ENCODE measurements at regions not wholly inside any gene's neighbourhood (a gene's known extent, or its start where the extent isn't known, plus 50 kb on each side); places are given as distances from the start of the nearest gene placed in this dataset.
"Not testable (repeated sequence)": the region's sequence is repeated elsewhere in the genome, so short reads cannot be mapped to it uniquely, and the experiment has no call there.

GRCh38 chr5:68838157-68838718 lies 255.6 kb upstream of the SLC30A5 start:
- H3K4me3 ChIP-seq (ENCODE audit: low read depth in 1 of 2, low read length in 2 of 2), result no peak overlapping the region
- no peaks in the 10 kb centered on the region for H3K36me3 ChIP-seq (ENCODE audit: control insufficient read depth in 1 of 2, insufficient read depth in 2 of 2, low read length in 2 of 2)
- H3K4me1 ChIP-seq (ENCODE audit: control insufficient read depth in 1 of 2, insufficient read depth in 2 of 2, low read length in 2 of 2), result no peaks in the 10 kb centered on the region
- no peaks in the 10 kb centered on the region for H3K9me3 ChIP-seq (ENCODE audit: control insufficient read depth in 1 of 2, low read length in 2 of 2)
- no peaks in the 10 kb centered on the region for H3K27me3 ChIP-seq (ENCODE audit: low read depth, low read length)
- H3K27ac ChIP-seq (ENCODE audit: low read length), result no peak overlapping the region

GRCh38 chr5:68839019-68839552 lies 254.7 kb upstream of the SLC30A5 start:
- Histone ChIP-seq H3K9me3 (ENCODE audit: control insufficient read depth in 1 of 2, low read length in 2 of 2) (no peaks in the 10 kb centered on the region), H3K27me3 (ENCODE audit: low read depth, low read length) (no peaks in the 10 kb centered on the region), H3K27ac (ENCODE audit: low read length) (no peak overlapping the region)

GRCh38 chr5:68843624-68844364 lies 250.0 kb upstream of the SLC30A5 start:
- Histone ChIP-seq H3K9me3 (ENCODE audit: control insufficient read depth in 1 of 2, low read length in 2 of 2) (no peaks in the 10 kb centered on the region), H3K4me1 (ENCODE audit: control insufficient read depth in 1 of 2, insufficient read depth in 2 of 2, low read length in 2 of 2) (peaks cover 0 to 8% of the 10 kb centered on the region in 2 donors), H3K27ac (ENCODE audit: low read length) (no peak overlapping the region), H3K36me3 (ENCODE audit: control insufficient read depth in 1 of 2, insufficient read depth in 2 of 2, low read length in 2 of 2) (no peaks in the 10 kb centered on the region), H3K4me3 (ENCODE audit: low read depth in 1 of 2, low read length in 2 of 2) (no peak overlapping the region), H3K27me3 (ENCODE audit: low read depth, low read length) (no peaks in the 10 kb centered on the region)

More at GRCh38 chr5:68839019-68839552, 254.7 kb upstream of the SLC30A5 start:
- H3K4me1 ChIP-seq (ENCODE audit: control insufficient read depth in 1 of 2, insufficient read depth in 2 of 2, low read length in 2 of 2), result no peaks in the 10 kb centered on the region
- no peaks in the 10 kb centered on the region for H3K36me3 ChIP-seq (ENCODE audit: control insufficient read depth in 1 of 2, insufficient read depth in 2 of 2, low read length in 2 of 2)
- no peak overlapping the region for H3K4me3 ChIP-seq (ENCODE audit: low read depth in 1 of 2, low read length in 2 of 2)

- H3K4me3 ChIP-seq (ENCODE audit: low read depth in 1 of 2, low read length in 2 of 2), result no peak overlapping the region
- H3K9me3 ChIP-seq (ENCODE audit: control insufficient read depth in 1 of 2, low read length in 2 of 2), result no peaks in the 10 kb centered on the region
- H3K27ac ChIP-seq (ENCODE audit: low read length), result no peak overlapping the region
Measured at GRCh38 chr5:68845131-68845530, 248.7 kb upstream of the SLC30A5 start.

GRCh38 chr5:68846828-68847227 lies 247.0 kb upstream of the SLC30A5 start:
- H3K27ac ChIP-seq (ENCODE audit: low read length), result no peak overlapping the region
- peaks cover 2 to 4% of the 10 kb centered on the region in 2 donors for H3K9me3 ChIP-seq (ENCODE audit: control insufficient read depth in 1 of 2, low read length in 2 of 2)
- H3K4me1 ChIP-seq (ENCODE audit: control insufficient read depth in 1 of 2, insufficient read depth in 2 of 2, low read length in 2 of 2), result peaks cover 0 to 14% of the 10 kb centered on the region in 2 donors
- H3K27me3 ChIP-seq (ENCODE audit: low read depth, low read length), result no peaks in the 10 kb centered on the region
- H3K4me3 ChIP-seq (ENCODE audit: low read depth in 1 of 2, low read length in 2 of 2), result no peak overlapping the region
- H3K36me3 ChIP-seq (ENCODE audit: control insufficient read depth in 1 of 2, insufficient read depth in 2 of 2, low read length in 2 of 2), result no peaks in the 10 kb centered on the region

More at GRCh38 chr5:68845131-68845530, 248.7 kb upstream of the SLC30A5 start:
- H3K36me3 ChIP-seq (ENCODE audit: control insufficient read depth in 1 of 2, insufficient read depth in 2 of 2, low read length in 2 of 2), result no peaks in the 10 kb centered on the region
- H3K27me3 ChIP-seq (ENCODE audit: low read depth, low read length), result no peaks in the 10 kb centered on the region
- H3K4me1 ChIP-seq (ENCODE audit: control insufficient read depth in 1 of 2, insufficient read depth in 2 of 2, low read length in 2 of 2), result peaks cover 0 to 14% of the 10 kb centered on the region in 2 donors

GRCh38 chr5:68848091-68848490 lies 245.7 kb upstream of the SLC30A5 start:
- no peak overlapping the region for H3K27ac ChIP-seq (ENCODE audit: low read length)
- no peaks in the 10 kb centered on the region for H3K36me3 ChIP-seq (ENCODE audit: control insufficient read depth in 1 of 2, insufficient read depth in 2 of 2, low read length in 2 of 2)
- peaks cover 4 to 6% of the 10 kb centered on the region in 2 donors for H3K9me3 ChIP-seq (ENCODE audit: control insufficient read depth in 1 of 2, low read length in 2 of 2)
- H3K27me3 ChIP-seq (ENCODE audit: low read depth, low read length), result no peaks in the 10 kb centered on the region
- H3K4me3 ChIP-seq (ENCODE audit: low read depth in 1 of 2, low read length in 2 of 2), result no peak overlapping the region
- H3K4me1 ChIP-seq (ENCODE audit: control insufficient read depth in 1 of 2, insufficient read depth in 2 of 2, low read length in 2 of 2), result peaks cover 0 to 14% of the 10 kb centered on the region in 2 donors

GRCh38 chr5:68849103-68849502 lies 244.7 kb upstream of the SLC30A5 start:
- Histone ChIP-seq H3K27ac (ENCODE audit: low read length) (no peak overlapping the region), H3K27me3 (ENCODE audit: low read depth, low read length) (no peaks in the 10 kb centered on the region), H3K36me3 (ENCODE audit: control insufficient read depth in 1 of 2, insufficient read depth in 2 of 2, low read length in 2 of 2) (no peaks in the 10 kb centered on the region), H3K9me3 (ENCODE audit: control insufficient read depth in 1 of 2, low read length in 2 of 2) (peaks cover 4 to 6% of the 10 kb centered on the region in 2 donors), H3K4me1 (ENCODE audit: control insufficient read depth in 1 of 2, insufficient read depth in 2 of 2, low read length in 2 of 2) (peaks cover 0 to 14% of the 10 kb centered on the region in 2 donors), H3K4me3 (ENCODE audit: low read depth in 1 of 2, low read length in 2 of 2) (no peak overlapping the region)

GRCh38 chr5:68849906-68850305 lies 243.9 kb upstream of the SLC30A5 start:
- no peak overlapping the region for H3K27ac ChIP-seq (ENCODE audit: low read length)
- H3K27me3 ChIP-seq (ENCODE audit: low read depth, low read length), result no peaks in the 10 kb centered on the region
- peaks cover 4 to 6% of the 10 kb centered on the region in 2 donors for H3K9me3 ChIP-seq (ENCODE audit: control insufficient read depth in 1 of 2, low read length in 2 of 2)
- no peaks in the 10 kb centered on the region for H3K36me3 ChIP-seq (ENCODE audit: control insufficient read depth in 1 of 2, insufficient read depth in 2 of 2, low read length in 2 of 2)
- peaks cover 0 to 14% of the 10 kb centered on the region in 2 donors for H3K4me1 ChIP-seq (ENCODE audit: control insufficient read depth in 1 of 2, insufficient read depth in 2 of 2, low read length in 2 of 2)
- H3K4me3 ChIP-seq (ENCODE audit: low read depth in 1 of 2, low read length in 2 of 2), result no peak overlapping the region

- Histone ChIP-seq H3K4me1 (ENCODE audit: control insufficient read depth in 1 of 2, insufficient read depth in 2 of 2, low read length in 2 of 2) (no peaks in the 10 kb centered on the region), H3K36me3 (ENCODE audit: control insufficient read depth in 1 of 2, insufficient read depth in 2 of 2, low read length in 2 of 2) (no peaks in the 10 kb centered on the region)
Measured at GRCh38 chr5:68861099-68861498, 232.7 kb upstream of the SLC30A5 start.

GRCh38 chr5:68862560-68862959 lies 231.3 kb upstream of the SLC30A5 start:
- Histone ChIP-seq H3K27me3 (ENCODE audit: low read depth, low read length) (no peaks in the 10 kb centered on the region), H3K9me3 (ENCODE audit: control insufficient read depth in 1 of 2, low read length in 2 of 2) (no peaks in the 10 kb centered on the region), H3K36me3 (ENCODE audit: control insufficient read depth in 1 of 2, insufficient read depth in 2 of 2, low read length in 2 of 2) (no peaks in the 10 kb centered on the region), H3K4me3 (ENCODE audit: low read depth in 1 of 2, low read length in 2 of 2) (no peak overlapping the region), H3K4me1 (ENCODE audit: control insufficient read depth in 1 of 2, insufficient read depth in 2 of 2, low read length in 2 of 2) (no peaks in the 10 kb centered on the region), H3K27ac (ENCODE audit: low read length) (no peak overlapping the region)

More at GRCh38 chr5:68861099-68861498, 232.7 kb upstream of the SLC30A5 start:
- H3K27me3 ChIP-seq (ENCODE audit: low read depth, low read length), result no peaks in the 10 kb centered on the region
- no peak overlapping the region for H3K4me3 ChIP-seq (ENCODE audit: low read depth in 1 of 2, low read length in 2 of 2)
- no peak overlapping the region for H3K27ac ChIP-seq (ENCODE audit: low read length)
- no peaks in the 10 kb centered on the region for H3K9me3 ChIP-seq (ENCODE audit: control insufficient read depth in 1 of 2, low read length in 2 of 2)

- H3K4me1 ChIP-seq (ENCODE audit: control insufficient read depth in 1 of 2, insufficient read depth in 2 of 2, low read length in 2 of 2); H3K4me3 ChIP-seq (ENCODE audit: low read depth in 1 of 2, low read length in 2 of 2); H3K27ac ChIP-seq (ENCODE audit: low read length); H3K36me3 ChIP-seq (ENCODE audit: control insufficient read depth in 1 of 2, insufficient read depth in 2 of 2, low read length in 2 of 2); H3K9me3 ChIP-seq (ENCODE audit: control insufficient read depth in 1 of 2, low read length in 2 of 2); H3K27me3 ChIP-seq (ENCODE audit: low read depth, low read length): not testable (repeated sequence)
Measured at GRCh38 chr5:68865192-68865591, 228.6 kb upstream of the SLC30A5 start.
